ENCODE measurements at regions not wholly inside any gene's neighbourhood (a gene's known extent, or its start where the extent isn't known, plus 50 kb on each side); places are given as distances from the start of the nearest gene placed in this dataset.

DNA sequence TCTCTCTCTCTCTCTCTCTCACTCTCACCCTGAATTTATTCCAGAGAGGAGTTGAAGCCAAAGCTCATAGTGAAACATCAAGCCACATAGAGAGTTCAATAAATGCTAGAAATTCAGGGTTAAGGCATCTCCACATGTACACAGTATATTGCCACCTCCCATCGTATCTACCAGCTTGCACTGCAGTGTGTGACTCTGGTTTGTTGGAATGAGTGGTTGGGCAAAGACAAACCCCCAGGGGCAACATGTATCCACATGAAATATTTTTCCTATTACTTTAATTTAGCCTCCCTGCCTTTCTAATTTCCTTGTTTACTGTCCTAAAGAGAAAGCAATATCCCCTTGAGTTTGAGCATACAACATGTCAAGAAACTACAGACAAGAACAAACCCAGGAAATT, 247.3 kb downstream of the SPATA18 start:
- H2BK20ac ChIP-seq (ENCODE audit: low read length) = no peak overlapping the region
- CTCF ChIA-PET (ENCODE audit: partially characterized antibody) = no interaction called here
- H2BK120ac ChIP-seq (replicated peaks; ENCODE audit: low read depth, low read length) = no peak overlapping the region
- H2BK12ac ChIP-seq (ENCODE audit: low read depth, low read length) = no peak overlapping the region
- H4K5ac ChIP-seq (ENCODE audit: insufficient read length, low read depth, low read length) = no peak overlapping the region
- H3K9me3 ChIP-seq (ENCODE audit: insufficient read depth in 2 of 2, low read depth in 1 of 2, low read length in 1 of 2) = no peaks in the 10 kb centered on the region; a peak in 1 of 4 replicates
- no peak overlapping the region for H3K56ac ChIP-seq (replicated peaks; ENCODE audit: insufficient read length, low read depth, low read length)
- H3K23ac ChIP-seq (ENCODE audit: insufficient read length) = no peak overlapping the region
- no peak overlapping the region for H3K4ac ChIP-seq (replicated peaks; ENCODE audit: insufficient read length, low read depth, low read length)
- H2BK15ac ChIP-seq (ENCODE audit: low read length) = no peak overlapping the region
- H4K8ac ChIP-seq (ENCODE audit: extremely low read depth, insufficient read depth, low read length) = no peak overlapping the region
- FAIRE-seq (no peak), DNase-seq (ENCODE audit: low read depth in 1 of 2, low spot score in 2 of 2) (no peak)
- H2BK5ac ChIP-seq (ENCODE audit: low read depth, low read length) = no peak overlapping the region
- H4K20me1 ChIP-seq (replicated peaks in 1 of 2; ENCODE audit: control insufficient read depth in 1 of 2, insufficient read depth in 2 of 2, low read length in 2 of 2) = no peaks in the 10 kb centered on the region
- no peaks in the 10 kb centered on the region for H3K36me3 ChIP-seq (ENCODE audit: control insufficient read depth in 2 of 4, insufficient read depth in 4 of 4, low read length in 3 of 4)
- H4K91ac ChIP-seq (replicated peaks; ENCODE audit: insufficient read length, low read length) = no peak overlapping the region
- H3K9ac ChIP-seq (replicated peaks in 1 of 4; ENCODE audit: extremely low read depth in 1 of 4, low read depth in 3 of 4, low read length in 3 of 4) = no peak overlapping the region
- H3K14ac ChIP-seq (ENCODE audit: insufficient read length) = no peak overlapping the region
- H2AFZ ChIP-seq (ENCODE audit: low read length) = no peak overlapping the region
- POLR2A ChIA-PET (ENCODE audit: partially characterized antibody) = no interaction called here
- H3K4me2 ChIP-seq (ENCODE audit: insufficient read depth in 1 of 2, low read depth in 2 of 2, low read length in 2 of 2) = no peak overlapping the region
- no peak overlapping the region for H3K4me3 ChIP-seq (ENCODE audit: extremely low read depth in 1 of 4, insufficient read depth in 2 of 4, low read depth in 3 of 4, low read length in 4 of 4)
- no peak overlapping the region for H3K27ac ChIP-seq (ENCODE audit: low read depth, low read length)
- no peaks in the 10 kb centered on the region for H3K79me2 ChIP-seq (ENCODE audit: control insufficient read depth in 1 of 2, insufficient read depth in 2 of 2, low read length in 2 of 2)
- WGBS, 2 experiments (ENCODE audit: extremely low coverage in 1 of 2, insufficient coverage in 1 of 2, insufficient read length in 1 of 2, insufficient replicate concordance in 2 of 2, low coverage in 1 of 2, low lambda C conversion rate in 2 of 2, missing lambda C conversion rate in 1 of 2) = 0% methylated on average over 1 of the region's 1 CpG; no CpG with 5 or more reads in 1 of the 2 experiments
- no peaks in the 10 kb centered on the region for H3K79me1 ChIP-seq (ENCODE audit: low read depth, low read length)
- H3K23me2 ChIP-seq (ENCODE audit: low read depth, low read length) = no peaks in the 10 kb centered on the region
- H3K27me3 ChIP-seq (replicated peaks in 1 of 4; ENCODE audit: control insufficient read depth in 3 of 4, extremely low read depth in 1 of 4, insufficient read depth in 3 of 4, low read length in 3 of 4) = no peaks in the 10 kb centered on the region
- no peaks in the 10 kb centered on the region for H3K4me1 ChIP-seq (replicated peaks in 1 of 4; ENCODE audit: control insufficient read depth in 3 of 4, insufficient read depth in 4 of 4, low read length in 3 of 4)
- no peak overlapping the region for H2AK5ac ChIP-seq (ENCODE audit: low read depth, low read length)
- H3K18ac ChIP-seq (ENCODE audit: extremely low read depth, low read length) = no peak overlapping the region
- TF ChIP-seq RFX5 (IDR thresholded peaks at IDR 0.05; ENCODE audit: borderline replicate concordance, low read depth, low read length) (no peak), GTF2F1 (IDR thresholded peaks at IDR 0.05; ENCODE audit: borderline replicate concordance, low read depth, low read length) (no peak), TAF1 (IDR thresholded peaks at IDR 0.05; ENCODE audit: low read depth, low read length) (no peak), GABPA (IDR thresholded peaks at IDR 0.05; ENCODE audit: borderline replicate concordance, insufficient read depth, low read length) (no peak)

All from H1 (cell line).